SU-DHL-6 (cell line): ENCODE measurements at regions not wholly inside any gene's neighbourhood (a gene's known extent, or its start where the extent isn't known, plus 50 kb on each side); places are given as distances from the start of the nearest gene placed in this dataset.

Experiments
- CTCF ChIP-seq: fragments of 200-600 bp; sonication (generic); IDR thresholded peaks from one replicate; pipeline ENCODE4 v1.5.1; 2017; ENCODE audit warnings: antibody characterized with exemption, mild to moderate bottlenecking, low read length, moderate library complexity; ENCODE audit not compliant: insufficient read depth, poor library complexity, severe bottlenecking
- EZH2phosphoT487 ChIP-seq: fragments of 200-600 bp; sonication (generic), shearing (Covaris generic); conservative IDR thresholded peaks from 2 replicates; pipeline ENCODE4 v1.6.1; 2018; ENCODE audit warnings: mild to moderate bottlenecking, antibody characterized with exemption, low read length, moderate library complexity, mixed read lengths

- TF ChIP-seq CTCF (no peak), EZH2phosphoT487 (no peak)
These were observed 55.4 kb downstream of the FOXG1 start for GRCh38 chr14:28821993-28822392.
